ENCODE measurements at regions not wholly inside any gene's neighbourhood (a gene's known extent, or its start where the extent isn't known, plus 50 kb on each side); places are given as distances from the start of the nearest gene placed in this dataset.

DNA sequence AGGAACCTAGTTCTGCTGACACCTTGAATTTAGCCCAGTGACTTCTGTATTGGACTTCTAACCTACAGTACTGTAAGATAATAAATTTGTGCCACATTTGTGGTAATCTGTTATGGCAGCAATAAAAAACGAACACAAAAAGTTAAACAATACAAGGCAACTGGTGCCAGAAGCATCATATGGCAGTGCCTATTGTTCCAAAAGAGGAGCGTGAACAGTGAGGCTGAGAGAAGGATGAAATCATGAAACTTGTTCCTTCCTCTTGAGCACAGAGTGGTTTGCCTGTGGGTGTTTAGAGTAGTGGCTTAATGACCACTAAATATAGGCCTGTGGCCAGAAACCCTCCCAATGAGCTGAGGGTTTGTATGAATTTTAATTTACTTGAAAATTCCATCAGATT lies 69.7 kb upstream of the PGRMC2 start:
- peaks cover 5% of the 10 kb centered on the region for H3K36me3 Mint-ChIP-seq
- H3K4me3 Mint-ChIP-seq = no peak overlapping the region
- DNase-seq (ENCODE audit: extremely low spot score, unreplicated experiment) = no peak
- H3K27me3 Mint-ChIP-seq = no peaks in the 10 kb centered on the region
- H3K4me1 Mint-ChIP-seq (ENCODE audit: unreplicated experiment) = peaks cover 16% of the 10 kb centered on the region
- no peak overlapping the region for H3K27ac Mint-ChIP-seq
- TF ChIP-seq, protein P1, sequence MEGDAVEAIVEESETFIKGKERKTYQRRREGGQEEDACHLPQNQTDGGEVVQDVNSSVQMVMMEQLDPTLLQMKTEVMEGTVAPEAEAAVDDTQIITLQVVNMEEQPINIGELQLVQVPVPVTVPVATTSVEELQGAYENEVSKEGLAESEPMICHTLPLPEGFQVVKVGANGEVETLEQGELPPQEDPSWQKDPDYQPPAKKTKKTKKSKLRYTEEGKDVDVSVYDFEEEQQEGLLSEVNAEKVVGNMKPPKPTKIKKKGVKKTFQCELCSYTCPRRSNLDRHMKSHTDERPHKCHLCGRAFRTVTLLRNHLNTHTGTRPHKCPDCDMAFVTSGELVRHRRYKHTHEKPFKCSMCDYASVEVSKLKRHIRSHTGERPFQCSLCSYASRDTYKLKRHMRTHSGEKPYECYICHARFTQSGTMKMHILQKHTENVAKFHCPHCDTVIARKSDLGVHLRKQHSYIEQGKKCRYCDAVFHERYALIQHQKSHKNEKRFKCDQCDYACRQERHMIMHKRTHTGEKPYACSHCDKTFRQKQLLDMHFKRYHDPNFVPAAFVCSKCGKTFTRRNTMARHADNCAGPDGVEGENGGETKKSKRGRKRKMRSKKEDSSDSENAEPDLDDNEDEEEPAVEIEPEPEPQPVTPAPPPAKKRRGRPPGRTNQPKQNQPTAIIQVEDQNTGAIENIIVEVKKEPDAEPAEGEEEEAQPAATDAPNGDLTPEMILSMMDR (conservative IDR thresholded peaks at IDR 0.05) = no peak
- peaks cover 5% of the 10 kb centered on the region for H3K9me3 Mint-ChIP-seq

DNA sequence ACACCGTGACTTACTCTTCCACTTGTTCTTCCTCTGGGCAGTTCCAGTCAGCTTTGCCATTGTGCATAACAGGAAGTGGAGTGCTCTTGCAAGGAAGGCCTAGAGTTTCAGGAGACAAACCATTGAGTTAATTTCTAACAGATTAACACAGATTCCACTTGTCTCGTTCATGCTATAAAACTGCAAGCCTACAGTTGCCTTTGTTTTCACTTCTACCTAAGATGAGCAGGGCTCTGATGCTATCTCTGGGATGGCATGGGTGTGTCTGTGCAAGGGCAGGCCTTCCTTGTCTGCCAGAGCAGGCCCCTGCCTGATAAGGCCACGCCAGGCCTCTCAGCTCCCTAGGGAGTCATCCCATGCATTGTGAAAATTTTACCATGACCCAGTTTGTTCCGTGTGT lies 67.7 kb upstream of the PGRMC2 start:
- Mint-ChIP-seq H3K27me3 (no peaks in the 10 kb centered on the region), H3K36me3 (peaks cover 5% of the 10 kb centered on the region), H3K4me3 (no peak overlapping the region), H3K9me3 (peaks cover 9% of the 10 kb centered on the region), H3K4me1 (ENCODE audit: unreplicated experiment) (peaks cover 16% of the 10 kb centered on the region), H3K27ac (no peak overlapping the region)
- TF ChIP-seq, protein P1 (conservative IDR thresholded peaks at IDR 0.05) = no peak
- no peak for DNase-seq (ENCODE audit: extremely low spot score, unreplicated experiment)

DNA sequence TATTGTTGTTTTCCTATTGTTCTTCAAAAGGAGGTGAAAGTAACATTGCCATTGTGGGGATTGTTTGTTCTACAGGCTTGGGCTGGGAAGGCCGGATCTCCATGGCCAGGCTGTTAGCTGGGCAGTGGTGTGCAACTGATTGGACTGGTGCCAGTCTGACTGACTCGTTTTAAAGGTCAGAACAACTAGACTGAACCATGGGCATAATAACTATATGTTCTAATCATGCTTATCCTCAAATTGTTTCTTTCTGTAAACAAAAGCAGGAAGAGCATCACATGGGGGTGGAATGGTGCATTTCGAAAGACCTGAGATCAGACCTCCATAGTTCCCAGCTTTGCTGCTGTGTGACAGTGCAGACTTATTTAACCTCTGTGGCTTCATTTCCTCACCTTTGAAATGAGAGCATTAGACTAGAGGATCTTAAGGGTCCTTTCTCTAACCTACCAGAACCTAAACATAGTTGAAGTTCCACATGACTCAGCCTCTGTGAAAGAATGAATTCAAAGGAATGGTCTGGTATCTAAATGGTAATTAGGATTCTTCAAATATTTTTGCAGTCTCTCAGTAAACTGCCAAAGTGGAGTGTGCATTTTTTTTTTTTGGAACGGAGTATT lies 66.7 kb upstream of the PGRMC2 start:
- H3K36me3 Mint-ChIP-seq = peaks cover 5% of the 10 kb centered on the region
- no peak overlapping the region for H3K4me3 Mint-ChIP-seq
- TF ChIP-seq, protein P1 (conservative IDR thresholded peaks at IDR 0.05) = no peak
- no peak for DNase-seq (ENCODE audit: extremely low spot score, unreplicated experiment)
- H3K27ac Mint-ChIP-seq = no peak overlapping the region
- H3K27me3 Mint-ChIP-seq = no peaks in the 10 kb centered on the region
- H3K4me1 Mint-ChIP-seq (ENCODE audit: unreplicated experiment) = peaks cover 16% of the 10 kb centered on the region
- peaks cover 9% of the 10 kb centered on the region for H3K9me3 Mint-ChIP-seq

DNA sequence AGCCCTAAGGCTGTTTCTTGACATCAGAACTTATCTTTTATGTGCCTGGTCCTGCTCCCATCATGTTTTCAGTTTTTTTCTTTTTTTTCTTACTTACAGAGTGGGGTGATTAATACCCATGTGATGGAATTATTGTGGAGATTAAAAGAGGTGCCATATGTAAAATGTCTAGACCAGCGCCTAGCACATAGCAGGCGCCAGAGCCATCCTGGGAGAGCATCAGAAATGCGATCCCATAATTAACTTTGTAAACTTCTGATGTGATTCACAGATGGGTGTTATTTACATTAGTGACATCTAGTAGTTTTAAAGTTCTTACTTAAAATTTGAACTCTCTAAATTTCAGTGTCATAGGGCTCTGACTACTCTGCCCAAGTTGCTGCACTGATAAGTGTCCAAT lies 66.2 kb upstream of the PGRMC2 start:
- TF ChIP-seq, protein P1 (conservative IDR thresholded peaks at IDR 0.05) = no peak
- Mint-ChIP-seq H3K9me3 (peaks cover 9% of the 10 kb centered on the region), H3K4me1 (ENCODE audit: unreplicated experiment) (peaks cover 17% of the 10 kb centered on the region), H3K27me3 (no peaks in the 10 kb centered on the region), H3K27ac (no peak overlapping the region), H3K36me3 (peaks cover 5% of the 10 kb centered on the region), H3K4me3 (no peak overlapping the region)
- no peak for DNase-seq (ENCODE audit: extremely low spot score, unreplicated experiment)

DNA sequence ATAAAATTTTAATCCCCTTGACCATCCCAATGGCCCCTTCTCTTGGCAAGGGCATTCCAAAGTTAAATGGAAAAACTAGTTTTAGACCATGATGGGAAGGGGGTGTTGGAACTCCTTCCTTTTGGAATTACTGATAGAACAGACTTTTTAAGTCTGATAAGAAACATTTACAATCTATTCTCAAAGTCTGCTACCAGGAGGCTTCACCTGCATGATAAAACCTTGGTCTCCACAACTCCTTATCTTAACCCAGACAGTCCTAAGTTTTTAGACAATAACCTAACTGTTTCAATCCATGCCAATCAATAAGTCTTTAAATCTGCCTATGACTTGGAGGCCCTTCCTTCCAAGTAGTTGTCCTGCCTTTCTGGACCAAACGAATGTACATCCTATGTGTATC lies 63.9 kb upstream of the PGRMC2 start:
- TF ChIP-seq, protein P1 (conservative IDR thresholded peaks at IDR 0.05) = no peak
- H3K4me1 Mint-ChIP-seq (ENCODE audit: unreplicated experiment) = peaks cover 30% of the 10 kb centered on the region
- no peak overlapping the region for H3K4me3 Mint-ChIP-seq
- H3K27me3 Mint-ChIP-seq = no peaks in the 10 kb centered on the region
- no peaks in the 10 kb centered on the region for H3K36me3 Mint-ChIP-seq
- no peak for DNase-seq (ENCODE audit: extremely low spot score, unreplicated experiment)
- peaks cover 4% of the 10 kb centered on the region for H3K9me3 Mint-ChIP-seq
- no peak overlapping the region for H3K27ac Mint-ChIP-seq

Measured in type B pancreatic cell (in vitro differentiated cells).